ENCODE measurements at regions not wholly inside any gene's neighbourhood (a gene's known extent, or its start where the extent isn't known, plus 50 kb on each side); places are given as distances from the start of the nearest gene placed in this dataset.

DNA sequence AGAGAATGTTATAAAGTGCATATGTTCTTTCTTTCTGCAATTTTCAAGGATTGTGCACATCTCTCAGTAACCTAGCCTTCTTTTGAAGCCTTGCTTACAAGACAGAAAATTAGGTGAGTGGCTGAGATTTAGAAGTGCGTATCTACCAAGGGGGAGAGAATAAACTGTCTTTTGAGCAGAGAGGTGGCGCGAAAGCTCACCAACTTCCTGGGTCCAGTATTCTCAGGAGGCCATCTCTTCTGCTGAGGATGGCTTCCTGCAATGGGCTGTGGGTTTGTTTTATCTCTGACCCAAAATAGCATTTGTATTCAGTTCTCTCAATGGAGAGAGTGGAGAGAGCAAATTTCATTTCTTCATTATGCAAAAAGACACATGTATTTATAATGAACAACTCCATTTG, 75.4 kb upstream of the RPS23 start:
- intact Hi-C loops (cut with micrococcal nuclease; ENCODE audit: unreplicated experiment) = loop anchor here (2.0 to 10.0 kb wide), 4 partner anchors 285 to 1361 kb away; partner anchors contain the start of gene VCAN
- Histone ChIP-seq H3K4me3 (ENCODE audit: low read depth, low read length, poor library complexity, severe bottlenecking) (no peak overlapping the region), H3K9me3 (ENCODE audit: low read depth, low read length, poor library complexity, severe bottlenecking) (no peaks in the 10 kb centered on the region), H3K4me1 (ENCODE audit: insufficient read depth, low read length, poor library complexity, severe bottlenecking) (no peaks in the 10 kb centered on the region), H3K27ac (ENCODE audit: low read depth, low read length, poor library complexity, severe bottlenecking) (no peak overlapping the region), H3K36me3 (ENCODE audit: insufficient read depth, low read length, poor library complexity, severe bottlenecking) (no peaks in the 10 kb centered on the region), H3K27me3 (replicated peaks; ENCODE audit: insufficient read depth, low read depth, low read length, poor library complexity) (no peaks in the 10 kb centered on the region)
- no peak for DNase-seq (ENCODE audit: low spot score)
- TF ChIP-seq EZH2 (IDR thresholded peaks at IDR 0.05; ENCODE audit: borderline replicate concordance, low read depth, low read length, poor library complexity, severe bottlenecking) = no peak
- CTCF ChIA-PET = no interaction called here
- BruUV-seq (replicated peaks) = no TSS peak
- POLR2A ChIA-PET (ENCODE audit: low non-redundant PET) = no interaction called here

DNA sequence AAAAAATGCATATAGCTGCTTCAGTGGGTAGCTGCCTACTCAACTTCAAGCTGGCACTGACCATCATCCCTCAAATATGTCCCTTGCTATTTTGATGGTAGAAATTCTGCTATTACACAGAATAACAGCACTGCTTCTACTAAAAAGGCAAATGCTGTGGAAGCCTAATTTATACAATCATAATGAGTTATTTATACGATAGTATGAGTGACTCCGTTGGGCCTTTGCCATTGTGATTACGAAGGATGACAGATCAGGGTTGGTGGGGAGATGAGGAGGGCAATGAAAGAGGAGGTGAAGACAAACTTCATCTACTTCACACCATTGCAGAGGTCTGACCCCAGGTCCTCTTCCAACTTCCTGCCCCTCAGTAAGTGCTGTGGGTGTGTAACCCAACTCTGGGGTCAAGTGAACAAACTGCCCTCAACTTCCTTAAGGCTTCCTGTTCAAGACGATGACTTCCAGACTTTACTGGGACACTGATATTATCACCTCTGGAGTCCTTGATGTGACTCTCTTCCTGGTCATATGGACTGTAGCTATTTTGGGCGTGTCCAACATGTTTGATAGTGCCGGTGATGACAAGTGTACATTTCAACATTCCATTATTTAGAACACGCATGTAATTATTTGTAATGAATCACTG, 74.1 kb upstream of the RPS23 start:
- no peak overlapping the region for H3K27ac ChIP-seq (ENCODE audit: low read depth, low read length, poor library complexity, severe bottlenecking)
- no peak overlapping the region for H3K4me3 ChIP-seq (ENCODE audit: low read depth, low read length, poor library complexity, severe bottlenecking)
- H3K9me3 ChIP-seq (ENCODE audit: low read depth, low read length, poor library complexity, severe bottlenecking) = no peaks in the 10 kb centered on the region
- no peaks in the 10 kb centered on the region for H3K36me3 ChIP-seq (ENCODE audit: insufficient read depth, low read length, poor library complexity, severe bottlenecking)
- BruUV-seq (replicated peaks) = no TSS peak
- no peaks in the 10 kb centered on the region for H3K4me1 ChIP-seq (ENCODE audit: insufficient read depth, low read length, poor library complexity, severe bottlenecking)
- DNase-seq (ENCODE audit: low spot score) = no peak
- ChIA-PET POLR2A (ENCODE audit: low non-redundant PET) (no interaction called here), CTCF (no interaction called here)
- H3K27me3 ChIP-seq (replicated peaks; ENCODE audit: insufficient read depth, low read depth, low read length, poor library complexity) = no peaks in the 10 kb centered on the region
- intact Hi-C loops (cut with micrococcal nuclease; ENCODE audit: unreplicated experiment) = loop anchor here (1.0 to 10.0 kb wide), 5 partner anchors 287 to 1363 kb away; partner anchors contain the start of gene VCAN
- no peak for TF ChIP-seq EZH2 (IDR thresholded peaks at IDR 0.05; ENCODE audit: borderline replicate concordance, low read depth, low read length, poor library complexity, severe bottlenecking)
- TF ChIP-seq, protein P1, sequence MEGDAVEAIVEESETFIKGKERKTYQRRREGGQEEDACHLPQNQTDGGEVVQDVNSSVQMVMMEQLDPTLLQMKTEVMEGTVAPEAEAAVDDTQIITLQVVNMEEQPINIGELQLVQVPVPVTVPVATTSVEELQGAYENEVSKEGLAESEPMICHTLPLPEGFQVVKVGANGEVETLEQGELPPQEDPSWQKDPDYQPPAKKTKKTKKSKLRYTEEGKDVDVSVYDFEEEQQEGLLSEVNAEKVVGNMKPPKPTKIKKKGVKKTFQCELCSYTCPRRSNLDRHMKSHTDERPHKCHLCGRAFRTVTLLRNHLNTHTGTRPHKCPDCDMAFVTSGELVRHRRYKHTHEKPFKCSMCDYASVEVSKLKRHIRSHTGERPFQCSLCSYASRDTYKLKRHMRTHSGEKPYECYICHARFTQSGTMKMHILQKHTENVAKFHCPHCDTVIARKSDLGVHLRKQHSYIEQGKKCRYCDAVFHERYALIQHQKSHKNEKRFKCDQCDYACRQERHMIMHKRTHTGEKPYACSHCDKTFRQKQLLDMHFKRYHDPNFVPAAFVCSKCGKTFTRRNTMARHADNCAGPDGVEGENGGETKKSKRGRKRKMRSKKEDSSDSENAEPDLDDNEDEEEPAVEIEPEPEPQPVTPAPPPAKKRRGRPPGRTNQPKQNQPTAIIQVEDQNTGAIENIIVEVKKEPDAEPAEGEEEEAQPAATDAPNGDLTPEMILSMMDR (conservative IDR thresholded peaks at IDR 0.05; ENCODE audit: low read depth, low read length) = no peak

DNA sequence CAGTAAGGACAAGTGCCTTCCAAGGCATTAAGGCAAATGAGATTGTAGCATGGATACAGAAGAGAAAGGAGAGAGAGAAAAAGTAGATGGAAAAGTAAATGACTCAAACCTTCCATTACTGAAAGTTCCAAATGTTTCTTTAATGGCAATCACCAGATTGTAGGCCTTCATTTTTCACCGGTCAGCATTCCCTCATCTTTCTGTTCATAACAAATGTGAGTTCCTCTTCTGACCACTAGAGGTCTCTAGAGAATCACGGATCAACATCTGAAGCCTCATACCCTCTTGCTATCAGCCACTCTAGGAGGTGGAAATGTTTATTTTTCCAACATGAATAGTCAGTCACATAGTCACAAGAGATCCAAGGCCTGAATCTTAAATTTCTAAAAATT, 73.6 kb upstream of the RPS23 start:
- TF ChIP-seq, protein P1 (conservative IDR thresholded peaks at IDR 0.05; ENCODE audit: low read depth, low read length) = peak; percentile 73
- TF ChIP-seq EZH2 (IDR thresholded peaks at IDR 0.05; ENCODE audit: borderline replicate concordance, low read depth, low read length, poor library complexity, severe bottlenecking) = no peak
- Histone ChIP-seq H3K36me3 (ENCODE audit: insufficient read depth, low read length, poor library complexity, severe bottlenecking) (no peaks in the 10 kb centered on the region), H3K27ac (ENCODE audit: low read depth, low read length, poor library complexity, severe bottlenecking) (no peak overlapping the region), H3K4me1 (ENCODE audit: insufficient read depth, low read length, poor library complexity, severe bottlenecking) (no peaks in the 10 kb centered on the region), H3K4me3 (ENCODE audit: low read depth, low read length, poor library complexity, severe bottlenecking) (no peak overlapping the region), H3K27me3 (replicated peaks; ENCODE audit: insufficient read depth, low read depth, low read length, poor library complexity) (no peaks in the 10 kb centered on the region), H3K9me3 (ENCODE audit: low read depth, low read length, poor library complexity, severe bottlenecking) (no peaks in the 10 kb centered on the region)
- intact Hi-C loops (cut with micrococcal nuclease; ENCODE audit: unreplicated experiment) = loop anchor here (1.0 to 10.0 kb wide), 7 partner anchors 39 to 1363 kb away; partner anchors contain the start of gene VCAN
- no TSS peak for BruUV-seq (replicated peaks)
- CTCF ChIA-PET = no interaction called here
- DNase-seq (ENCODE audit: low spot score) = peak; percentile 73
- POLR2A ChIA-PET (ENCODE audit: low non-redundant PET) = no interaction called here

DNA sequence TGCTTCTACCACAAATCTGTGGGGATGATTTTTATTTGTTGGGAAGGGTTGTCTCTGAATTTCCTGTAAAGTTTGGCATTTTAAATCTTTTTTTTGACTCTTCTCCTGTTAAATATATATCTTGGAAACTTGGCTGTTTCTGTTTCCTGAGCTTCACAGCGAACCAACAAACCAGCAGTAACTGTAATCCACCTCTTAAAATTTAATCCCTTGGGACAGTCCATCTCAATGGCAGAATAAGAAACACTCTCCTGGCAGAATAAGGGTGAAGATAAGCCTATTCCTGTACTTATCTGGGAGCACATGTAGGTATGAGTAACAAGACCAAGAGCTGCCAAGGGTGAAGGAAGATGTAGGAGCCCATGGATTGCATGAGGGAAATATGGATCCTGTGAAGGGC, 73.1 kb upstream of the RPS23 start:
- Histone ChIP-seq H3K4me3 (ENCODE audit: low read depth, low read length, poor library complexity, severe bottlenecking) (no peak overlapping the region), H3K27ac (ENCODE audit: low read depth, low read length, poor library complexity, severe bottlenecking) (no peak overlapping the region), H3K4me1 (ENCODE audit: insufficient read depth, low read length, poor library complexity, severe bottlenecking) (no peaks in the 10 kb centered on the region), H3K27me3 (replicated peaks; ENCODE audit: insufficient read depth, low read depth, low read length, poor library complexity) (no peaks in the 10 kb centered on the region), H3K36me3 (ENCODE audit: insufficient read depth, low read length, poor library complexity, severe bottlenecking) (no peaks in the 10 kb centered on the region), H3K9me3 (ENCODE audit: low read depth, low read length, poor library complexity, severe bottlenecking) (no peaks in the 10 kb centered on the region)
- CTCF ChIA-PET = no interaction called here
- intact Hi-C loops (cut with micrococcal nuclease; ENCODE audit: unreplicated experiment) = loop anchor here (2.0 to 10.0 kb wide), 5 partner anchors 38 to 1364 kb away; partner anchors contain the start of gene VCAN
- BruUV-seq (replicated peaks) = no TSS peak
- DNase-seq (ENCODE audit: low spot score) = no peak
- TF ChIP-seq, protein P1 (conservative IDR thresholded peaks at IDR 0.05; ENCODE audit: low read depth, low read length) = no peak
- no peak for TF ChIP-seq EZH2 (IDR thresholded peaks at IDR 0.05; ENCODE audit: borderline replicate concordance, low read depth, low read length, poor library complexity, severe bottlenecking)
- POLR2A ChIA-PET (ENCODE audit: low non-redundant PET) = no interaction called here

Measured in A673 (cell line).